ENCODE measurements at regions not wholly inside any gene's neighbourhood (a gene's known extent, or its start where the extent isn't known, plus 50 kb on each side); places are given as distances from the start of the nearest gene placed in this dataset.

GRCh38 chr2:215707608-215708007 lies 271.7 kb upstream of the FN1 start (continued):
- peak; percentile 36; the same call in 1 of the 2 replicates for TF ChIP-seq TEAD4 (IDR thresholded peaks at IDR 0.05; ENCODE audit: low read length)
- TF ChIP-seq TEAD4 (CRISPR knock-in tag; IDR thresholded peaks at IDR 0.05; ENCODE audit: borderline replicate concordance): no peak
- TF ChIP-seq ATF6 (CRISPR knock-in tag; IDR thresholded peaks at IDR 0.05): no peak
- TF ChIP-seq C11orf30 (IDR thresholded peaks at IDR 0.05; ENCODE audit: low read depth): 0 out of 2 replicates have a peak, but pooled peaks have one; percentile 15
- TF ChIP-seq CTBP1 (IDR thresholded peaks at IDR 0.05; ENCODE audit: borderline replicate concordance): peak; percentile 59
- peak; percentile 44; the same call in 1 of the 2 replicates for TF ChIP-seq NFE2 (IDR thresholded peaks at IDR 0.05; ENCODE audit: low read depth)
- no peak for TF ChIP-seq FOXA3 (CRISPR knock-in tag; conservative IDR thresholded peaks at IDR 0.05 in 1 of 2, IDR thresholded peaks at IDR 0.05 in 1 of 2)
- TF ChIP-seq FOXJ2 (tag; IDR thresholded peaks at IDR 0.05): no peak
- no peak for TF ChIP-seq ZBED1 (IDR thresholded peaks at IDR 0.05)
- no peak for TF ChIP-seq PYGO2 (tag; IDR thresholded peaks at IDR 0.05)
- no peak for TF ChIP-seq SNAPC5 (CRISPR knock-in tag; IDR thresholded peaks at IDR 0.05)
- no peak for TF ChIP-seq KLF10 (CRISPR knock-in tag; IDR thresholded peaks at IDR 0.05)
- TF ChIP-seq GTF2F1 (IDR thresholded peaks at IDR 0.05; ENCODE audit: low read depth, low read length): no peak
- TF ChIP-seq ZNF445 (CRISPR knock-in tag; IDR thresholded peaks at IDR 0.05; ENCODE audit: low read depth): no peak
- TF ChIP-seq HNRNPK (IDR thresholded peaks at IDR 0.05; ENCODE audit: low read depth, low read length, poor library complexity, severe bottlenecking): no peak
- no peak for TF ChIP-seq RREB1 (CRISPR knock-in tag; IDR thresholded peaks at IDR 0.05)
- TF ChIP-seq KLF6 (CRISPR knock-in tag; IDR thresholded peaks at IDR 0.05; ENCODE audit: borderline replicate concordance): no peak
- peak; percentile 50; the same call in 1 of the 2 replicates for TF ChIP-seq SOX6 (IDR thresholded peaks at IDR 0.05)
- TF ChIP-seq PHB2 (IDR thresholded peaks at IDR 0.05; ENCODE audit: low read depth): no peak
- TF ChIP-seq ERF (CRISPR knock-in tag; IDR thresholded peaks at IDR 0.05): no peak
- peak; percentile 45; the same call in 1 of the 2 replicates for TF ChIP-seq BHLHE40 (IDR thresholded peaks at IDR 0.05; ENCODE audit: low read length)
- TF ChIP-seq PURB (CRISPR knock-in tag; IDR thresholded peaks at IDR 0.05; ENCODE audit: low read depth): no peak
- peak; percentile 14; the same call in 1 of the 2 replicates for TF ChIP-seq TAL1 (IDR thresholded peaks at IDR 0.05)
- peak in 1 of 2 experiments; percentile 76; a peak in 1 of 4 replicates for TF ChIP-seq RCOR1 (IDR thresholded peaks at IDR 0.05; ENCODE audit: borderline replicate concordance in 1 of 2, low read depth in 2 of 2, low read length in 2 of 2)
